GM06990 (cell line): ENCODE measurements at regions not wholly inside any gene's neighbourhood (a gene's known extent, or its start where the extent isn't known, plus 50 kb on each side); places are given as distances from the start of the nearest gene placed in this dataset.

ENCODE experiments used
- DNase-seq: peaks from one replicate; pipeline ENCODE4 v3.0.0-alpha.2; 2011; ENCODE audit not compliant: insufficient read length; ENCODE audit errors: extremely low read depth
- H3K27me3 ChIP-seq: replicated peaks from 2 replicates; pipeline ENCODE4 v1.6.0; 2011; ENCODE audit warnings: low read length; ENCODE audit not compliant: control insufficient read depth, insufficient read depth
- H3K36me3 ChIP-seq: 2 replicates; pipeline ENCODE4 v1.5.1; 2011; ENCODE audit warnings: low read length; ENCODE audit not compliant: control insufficient read depth, insufficient read depth
- H3K4me3 ChIP-seq: replicated peaks from 2 replicates; pipeline ENCODE4 v1.5.1; 2011; ENCODE audit warnings: low read depth, mild to moderate bottlenecking, control low read depth, low read length
- CTCF ChIP-seq: IDR thresholded peaks from 2 replicates; pipeline ENCODE4 v1.5.1; 2011; ENCODE audit warnings: low read length, control low read depth, mild to moderate bottlenecking, inconsistent platforms; ENCODE audit not compliant: insufficient read depth, poor library complexity, severe bottlenecking

- Histone ChIP-seq H3K4me3 (no peak overlapping the region), H3K27me3 (no peaks in the 10 kb centered on the region), H3K36me3 (no peaks in the 10 kb centered on the region)
- TF ChIP-seq CTCF, result no peak
- DNase-seq, result no peak
These were observed 627.0 kb upstream of the CNTNAP2 start for GRCh38 chr7:145489609-145490008.

GRCh38 chr7:145488816-145489215 lies 627.8 kb upstream of the CNTNAP2 start:
- no peak for TF ChIP-seq CTCF
- Histone ChIP-seq H3K36me3 (no peaks in the 10 kb centered on the region), H3K27me3 (no peaks in the 10 kb centered on the region), H3K4me3 (no peak overlapping the region)
- no peak for DNase-seq

GRCh38 chr7:145481985-145482384 lies 634.6 kb upstream of the CNTNAP2 start:
- Histone ChIP-seq H3K4me3 (no peak overlapping the region), H3K27me3 (no peaks in the 10 kb centered on the region), H3K36me3 (no peaks in the 10 kb centered on the region)
- no peak for DNase-seq
- no peak for TF ChIP-seq CTCF

- Histone ChIP-seq H3K27me3 (no peaks in the 10 kb centered on the region), H3K36me3 (no peaks in the 10 kb centered on the region), H3K4me3 (no peak overlapping the region)
- no peak for TF ChIP-seq CTCF
- DNase-seq, result no peak
These were observed 638.1 kb upstream of the CNTNAP2 start for GRCh38 chr7:145478541-145478940.

GRCh38 chr7:145474009-145474686 lies 638.3 kb upstream of the TPK1 start:
- no peak for DNase-seq
- no peaks in the 10 kb centered on the region for H3K27me3 ChIP-seq
- no peaks in the 10 kb centered on the region for H3K36me3 ChIP-seq
- no peak for TF ChIP-seq CTCF
- H3K4me3 ChIP-seq, result no peak overlapping the region

GRCh38 chr7:145471883-145472282 lies 636.0 kb upstream of the TPK1 start:
- no peak overlapping the region for H3K4me3 ChIP-seq
- H3K27me3 ChIP-seq, result no peaks in the 10 kb centered on the region
- no peaks in the 10 kb centered on the region for H3K36me3 ChIP-seq
- DNase-seq, result no peak
- no peak for TF ChIP-seq CTCF
